ENCODE measurements at regions not wholly inside any gene's neighbourhood (a gene's known extent, or its start where the extent isn't known, plus 50 kb on each side); places are given as distances from the start of the nearest gene placed in this dataset.
A peak's percentile ranks its signal among the peaks of the same experiment; 100 is the strongest.

- H3K27me3 ChIP-seq (ENCODE audit: control insufficient read depth, insufficient read depth, low read length), result no peaks in the 10 kb centered on the region
- TF ChIP-seq CTCF (IDR thresholded peaks at IDR 0.05), result peak; percentile 63
Measured at GRCh38 chr6:24991810-24992467, 56.2 kb upstream of the RIPOR2 start.

GRCh38 chr6:24994812-24995211, 59.1 kb upstream of the RIPOR2 start:
- no peak overlapping the region for H3K4me2 ChIP-seq (ENCODE audit: low read length)
- TF ChIP-seq CTCF (IDR thresholded peaks at IDR 0.05), result no peak
- no peak overlapping the region for H3K4me3 ChIP-seq (ENCODE audit: low read depth, low read length)
- H3K4me1 ChIP-seq, result no peaks in the 10 kb centered on the region
- H3K27me3 ChIP-seq (ENCODE audit: control insufficient read depth, insufficient read depth, low read length), result no peaks in the 10 kb centered on the region
- no peak overlapping the region for H3K27ac ChIP-seq
- no peak overlapping the region for H2AFZ ChIP-seq
- H3K36me3 ChIP-seq (ENCODE audit: control insufficient read depth, insufficient read depth, low read length), result no peaks in the 10 kb centered on the region
- no peak overlapping the region for H3K9ac ChIP-seq
- no peaks in the 10 kb centered on the region for H3K9me3 ChIP-seq (ENCODE audit: control insufficient read depth, low read length)
- H3K79me2 ChIP-seq, result no peaks in the 10 kb centered on the region

More at GRCh38 chr6:24991810-24992467, 56.2 kb upstream of the RIPOR2 start:
- Histone ChIP-seq H3K27ac (no peak overlapping the region), H3K4me3 (ENCODE audit: low read depth, low read length) (no peak overlapping the region), H3K9ac (no peak overlapping the region), H3K4me1 (no peaks in the 10 kb centered on the region), H3K79me2 (no peaks in the 10 kb centered on the region), H2AFZ (peak overlapping the region; percentile 19), H3K9me3 (ENCODE audit: control insufficient read depth, low read length) (no peaks in the 10 kb centered on the region), H3K4me2 (ENCODE audit: low read length) (no peak overlapping the region), H3K36me3 (ENCODE audit: control insufficient read depth, insufficient read depth, low read length) (no peaks in the 10 kb centered on the region)

- Histone ChIP-seq H3K27me3 (ENCODE audit: control insufficient read depth, insufficient read depth, low read length) (no peaks in the 10 kb centered on the region), H2AFZ (no peak overlapping the region), H3K9ac (no peak overlapping the region), H3K4me3 (ENCODE audit: low read depth, low read length) (no peak overlapping the region), H3K4me1 (no peaks in the 10 kb centered on the region), H3K27ac (no peak overlapping the region), H3K79me2 (no peaks in the 10 kb centered on the region), H3K36me3 (ENCODE audit: control insufficient read depth, insufficient read depth, low read length) (no peaks in the 10 kb centered on the region), H3K4me2 (ENCODE audit: low read length) (no peak overlapping the region), H3K9me3 (ENCODE audit: control insufficient read depth, low read length) (no peaks in the 10 kb centered on the region)
- TF ChIP-seq CTCF (IDR thresholded peaks at IDR 0.05), result no peak
Measured at GRCh38 chr6:24995270-24995669, 59.5 kb upstream of the RIPOR2 start.

- TF ChIP-seq CTCF (IDR thresholded peaks at IDR 0.05), result no peak
- Histone ChIP-seq H3K4me3 (ENCODE audit: low read depth, low read length) (no peak overlapping the region), H2AFZ (no peak overlapping the region), H3K27ac (no peak overlapping the region), H3K79me2 (no peaks in the 10 kb centered on the region), H3K27me3 (ENCODE audit: control insufficient read depth, insufficient read depth, low read length) (no peaks in the 10 kb centered on the region), H3K4me1 (no peaks in the 10 kb centered on the region), H3K4me2 (ENCODE audit: low read length) (no peak overlapping the region), H3K36me3 (ENCODE audit: control insufficient read depth, insufficient read depth, low read length) (no peaks in the 10 kb centered on the region), H3K9ac (no peak overlapping the region), H3K9me3 (ENCODE audit: control insufficient read depth, low read length) (no peaks in the 10 kb centered on the region)
Measured at GRCh38 chr6:24996269-24996836, 60.6 kb upstream of the RIPOR2 start.

- no peaks in the 10 kb centered on the region for H3K4me1 ChIP-seq
- no peaks in the 10 kb centered on the region for H3K36me3 ChIP-seq (ENCODE audit: control insufficient read depth, insufficient read depth, low read length)
- H3K9me3 ChIP-seq (ENCODE audit: control insufficient read depth, low read length), result no peaks in the 10 kb centered on the region
- H3K27me3 ChIP-seq (ENCODE audit: control insufficient read depth, insufficient read depth, low read length), result no peaks in the 10 kb centered on the region
- H3K27ac ChIP-seq, result no peak overlapping the region
- H3K9ac ChIP-seq, result no peak overlapping the region
- H3K4me3 ChIP-seq (ENCODE audit: low read depth, low read length), result no peak overlapping the region
- TF ChIP-seq CTCF (IDR thresholded peaks at IDR 0.05), result no peak
- H3K79me2 ChIP-seq, result no peaks in the 10 kb centered on the region
- no peak overlapping the region for H2AFZ ChIP-seq
- no peak overlapping the region for H3K4me2 ChIP-seq (ENCODE audit: low read length)
Measured at GRCh38 chr6:24997231-24997630, 61.5 kb upstream of the RIPOR2 start.
